ENCODE measurements at regions not wholly inside any gene's neighbourhood (a gene's known extent, or its start where the extent isn't known, plus 50 kb on each side); places are given as distances from the start of the nearest gene placed in this dataset.

DNA sequence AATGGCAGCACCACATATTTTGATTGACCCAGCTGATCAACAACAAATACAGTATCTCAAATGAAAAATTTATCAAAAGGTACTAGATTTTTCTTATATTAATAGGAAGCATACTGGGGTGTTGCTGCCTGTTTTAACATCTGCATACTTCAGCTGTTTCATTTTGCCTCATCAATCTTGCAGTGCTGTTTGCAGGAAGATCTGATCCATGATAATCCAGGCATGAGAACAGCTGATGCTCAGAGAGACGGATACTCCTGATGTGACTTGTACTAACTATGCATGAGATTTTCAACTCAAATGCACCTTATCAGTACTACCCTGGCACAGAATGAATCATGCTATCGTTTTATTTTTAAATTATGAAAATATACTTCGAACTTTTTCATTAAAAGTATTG, 2136.8 kb downstream of the PCDH9 start:
- H3K4me2 ChIP-seq (ENCODE audit: insufficient read depth, insufficient read length, low read length) = no peak overlapping the region

More for the DNA sequence above, 2136.8 kb downstream of the PCDH9 start:
- no peak overlapping the region for H4K91ac ChIP-seq (ENCODE audit: insufficient read length, low read depth, low read length)
- no peak for DNase-seq
- H3K9ac ChIP-seq (ENCODE audit: extremely low read depth, insufficient read length, low read length) = no peak overlapping the region
- no peak overlapping the region for H4K5ac ChIP-seq (ENCODE audit: insufficient read length, low read depth, low read length)
- no peak overlapping the region for H3K27ac ChIP-seq (ENCODE audit: insufficient read length, low read depth, low read length)
- no peak overlapping the region for H3T11ph ChIP-seq (ENCODE audit: low read length)
- no peak overlapping the region for H3K56ac ChIP-seq (ENCODE audit: insufficient read length, low read depth, low read length)
- WGBS (ENCODE audit: extremely low coverage, insufficient read length, low lambda C conversion rate) = no CpG with 5 or more reads among the region's 3 CpGs
- no peak overlapping the region for H2BK120ac ChIP-seq (ENCODE audit: low read depth, low read length, poor library complexity, severe bottlenecking)
- no peak overlapping the region for H3K4ac ChIP-seq (ENCODE audit: low read depth, low read length)
- Mint-ChIP-seq H3K27ac (no peak overlapping the region), H3K36me3 (ENCODE audit: insufficient read depth in 1 of 3, low read depth in 3 of 3) (no peaks in the 10 kb centered on the region), H3K4me3 (no peak overlapping the region), H3K4me1 (no peaks in the 10 kb centered on the region), H3K9me3 (0 out of 5 replicates have a peak, but pooled peaks cover 0 to 1% of the 10 kb centered on the region in 2 experiments), H3K27me3 (ENCODE audit: low read depth) (no peaks in the 10 kb centered on the region)
- no peak overlapping the region for H3K18ac ChIP-seq (ENCODE audit: insufficient read length, low read depth, low read length)
- H3K27me3 ChIP-seq (ENCODE audit: insufficient read depth, low read length) = no peaks in the 10 kb centered on the region
- H2AFZ ChIP-seq (ENCODE audit: low read length) = no peak overlapping the region
- H2BK20ac ChIP-seq (ENCODE audit: low read depth, low read length, poor library complexity, severe bottlenecking) = no peak overlapping the region
- TF ChIP-seq, protein P1, sequence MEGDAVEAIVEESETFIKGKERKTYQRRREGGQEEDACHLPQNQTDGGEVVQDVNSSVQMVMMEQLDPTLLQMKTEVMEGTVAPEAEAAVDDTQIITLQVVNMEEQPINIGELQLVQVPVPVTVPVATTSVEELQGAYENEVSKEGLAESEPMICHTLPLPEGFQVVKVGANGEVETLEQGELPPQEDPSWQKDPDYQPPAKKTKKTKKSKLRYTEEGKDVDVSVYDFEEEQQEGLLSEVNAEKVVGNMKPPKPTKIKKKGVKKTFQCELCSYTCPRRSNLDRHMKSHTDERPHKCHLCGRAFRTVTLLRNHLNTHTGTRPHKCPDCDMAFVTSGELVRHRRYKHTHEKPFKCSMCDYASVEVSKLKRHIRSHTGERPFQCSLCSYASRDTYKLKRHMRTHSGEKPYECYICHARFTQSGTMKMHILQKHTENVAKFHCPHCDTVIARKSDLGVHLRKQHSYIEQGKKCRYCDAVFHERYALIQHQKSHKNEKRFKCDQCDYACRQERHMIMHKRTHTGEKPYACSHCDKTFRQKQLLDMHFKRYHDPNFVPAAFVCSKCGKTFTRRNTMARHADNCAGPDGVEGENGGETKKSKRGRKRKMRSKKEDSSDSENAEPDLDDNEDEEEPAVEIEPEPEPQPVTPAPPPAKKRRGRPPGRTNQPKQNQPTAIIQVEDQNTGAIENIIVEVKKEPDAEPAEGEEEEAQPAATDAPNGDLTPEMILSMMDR (conservative IDR thresholded peaks at IDR 0.05) = no peak
- H2BK12ac ChIP-seq (ENCODE audit: insufficient read length, low read depth, low read length) = no peak overlapping the region
- no peaks in the 10 kb centered on the region for H3K79me1 ChIP-seq (ENCODE audit: insufficient read depth, low read depth, low read length, poor library complexity, severe bottlenecking)
- no peak overlapping the region for H4K8ac ChIP-seq (replicated peaks; ENCODE audit: insufficient read length, low read depth, low read length)
- no peak overlapping the region for H3K14ac ChIP-seq (ENCODE audit: insufficient read depth, low read length)
- no peaks in the 10 kb centered on the region for H3K79me2 ChIP-seq (ENCODE audit: insufficient read depth, low read length)
- H2BK15ac ChIP-seq (ENCODE audit: low read depth, low read length) = no peak overlapping the region
- no peaks in the 10 kb centered on the region for H3K4me1 ChIP-seq (ENCODE audit: insufficient read depth, low read length)
- H3K9me3 ChIP-seq (ENCODE audit: control insufficient read depth, low read depth, low read length) = no peaks in the 10 kb centered on the region
- H2BK5ac ChIP-seq (ENCODE audit: insufficient read length, low read length) = no peak overlapping the region
- no peak overlapping the region for H2AK5ac ChIP-seq (ENCODE audit: insufficient read length, low read length)
- no peaks in the 10 kb centered on the region for H3K23me2 ChIP-seq (ENCODE audit: insufficient read length, low read depth, low read length, poor library complexity, severe bottlenecking)
- no peak overlapping the region for H3K23ac ChIP-seq (ENCODE audit: insufficient read length, low read depth, low read length)
- H4K20me1 ChIP-seq (ENCODE audit: control insufficient read depth, insufficient read depth, insufficient read length) = no peaks in the 10 kb centered on the region
